DOHH2 (cell line): ENCODE measurements at regions not wholly inside any gene's neighbourhood (a gene's known extent, or its start where the extent isn't known, plus 50 kb on each side); places are given as distances from the start of the nearest gene placed in this dataset.

Experiments used
- H3F3A ChIP-seq: fragments of 200-600 bp; sonication (generic), shearing (Covaris generic); 2 replicates; pipeline ENCODE4 v1.6.0; 2016; ENCODE audit warnings: antibody characterized with exemption, mild to moderate bottlenecking; ENCODE audit not compliant: control insufficient read depth, insufficient read depth
- H3K27ac ChIP-seq: fragments of 200-600 bp; sonication (generic); 2 replicates; pipeline ENCODE4 v1.5.1; 2014; ENCODE audit warnings: low read depth, mild to moderate bottlenecking, low read length, moderate library complexity
- H3K27me3 ChIP-seq: fragments of 200-600 bp; sonication (generic); 2 replicates; pipeline ENCODE4 v1.6.1; 2014; ENCODE audit warnings: mild to moderate bottlenecking, low read length, mixed read lengths; ENCODE audit not compliant: control insufficient read depth
- H3K36me3 ChIP-seq: fragments of 200-600 bp; sonication (generic); 2 replicates; pipeline ENCODE4 v1.6.1; 2014; ENCODE audit warnings: mild to moderate bottlenecking, low read length, moderate library complexity, mixed read lengths; ENCODE audit not compliant: control insufficient read depth
- H3K4me1 ChIP-seq: fragments of 200-600 bp; sonication (generic); 2 replicates; pipeline ENCODE4 v1.6.1; 2014; ENCODE audit warnings: mild to moderate bottlenecking, low read length, mixed read lengths; ENCODE audit not compliant: control insufficient read depth
- H3K4me2 ChIP-seq: fragments of 200-600 bp; sonication (generic); 2 replicates; pipeline ENCODE4 v1.6.0; 2014; ENCODE audit warnings: mild to moderate bottlenecking, low read length, moderate library complexity
- H3K4me3 ChIP-seq: fragments of 200-600 bp; sonication (generic); 2 replicates; pipeline ENCODE4 v1.5.1; 2014; ENCODE audit warnings: mild to moderate bottlenecking, low read length, mixed read lengths
- H3K79me2 ChIP-seq: fragments of 200-600 bp; sonication (generic); 2 replicates; pipeline ENCODE4 v1.6.1; 2014; ENCODE audit warnings: mild to moderate bottlenecking, low read length, mixed read lengths; ENCODE audit not compliant: control insufficient read depth
- H3K9me2 ChIP-seq: fragments of 200-600 bp; sonication (generic); replicated peaks from 2 replicates; pipeline ENCODE4 v1.6.1; 2014; ENCODE audit warnings: mild to moderate bottlenecking, low read length, mixed read lengths; ENCODE audit not compliant: control insufficient read depth
- H3K9me3 ChIP-seq: fragments of 200-600 bp; sonication (generic); 2 replicates; pipeline ENCODE4 v1.6.1; 2014; ENCODE audit warnings: antibody characterized with exemption, low read length, mixed read lengths; ENCODE audit not compliant: control insufficient read depth, insufficient read depth
- H4K20me1 ChIP-seq: fragments of 200-600 bp; sonication (generic); 2 replicates; pipeline ENCODE4 v1.6.0; 2014; ENCODE audit warnings: low read depth, mild to moderate bottlenecking, antibody characterized with exemption, low read length, moderate library complexity; ENCODE audit not compliant: control insufficient read depth, insufficient read depth
- CTCF ChIP-seq: fragments of 200-600 bp; sonication (generic); IDR thresholded peaks from one replicate; pipeline ENCODE4 v1.5.1; 2014; ENCODE audit warnings: antibody characterized with exemption, mild to moderate bottlenecking, low read depth, low read length; ENCODE audit not compliant: poor library complexity, severe bottlenecking
- EZH2phosphoT487 ChIP-seq: fragments of 200-600 bp; sonication (generic); IDR thresholded peaks from 2 replicates; pipeline ENCODE4 v1.6.1; 2017; ENCODE audit warnings: borderline replicate concordance, mild to moderate bottlenecking, antibody characterized with exemption, low read length, moderate library complexity, mixed read lengths

DNA sequence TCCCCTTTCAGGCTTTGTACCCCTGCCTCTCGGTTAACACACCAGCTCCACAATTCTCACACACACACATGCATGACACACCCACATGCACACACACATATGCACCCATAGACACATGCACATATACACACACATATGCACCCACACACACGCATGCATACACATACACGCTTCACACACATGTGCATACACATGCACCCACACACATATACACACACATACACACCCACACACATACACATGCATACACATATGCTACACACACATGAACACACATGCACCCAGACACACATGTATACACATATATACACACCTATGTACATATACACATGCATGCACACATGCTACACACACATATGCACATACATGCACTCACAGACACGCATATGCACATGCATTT lies 61.7 kb upstream of the SLC25A33 start:
- H3K79me2 ChIP-seq = no peaks in the 10 kb centered on the region
- H3K4me3 ChIP-seq = no peak overlapping the region
- TF ChIP-seq EZH2phosphoT487 (no peak), CTCF (no peak)
- no peak overlapping the region for H3K4me2 ChIP-seq
- no peak overlapping the region for H3K27ac ChIP-seq
- no peaks in the 10 kb centered on the region for H3F3A ChIP-seq
- no peaks in the 10 kb centered on the region for H3K36me3 ChIP-seq
- H3K4me1 ChIP-seq = no peaks in the 10 kb centered on the region
- no peaks in the 10 kb centered on the region for H4K20me1 ChIP-seq
- H3K9me2 ChIP-seq = no peaks in the 10 kb centered on the region
- peaks cover 3% of the 10 kb centered on the region; the same call in 1 of the 2 replicates for H3K9me3 ChIP-seq
- H3K27me3 ChIP-seq = peaks cover 11% of the 10 kb centered on the region; the same call in 1 of the 2 replicates

- Histone ChIP-seq H3K9me3 (peaks cover 3% of the 10 kb centered on the region; the same call in 1 of the 2 replicates), H3K79me2 (no peaks in the 10 kb centered on the region), H3K9me2 (no peaks in the 10 kb centered on the region), H3K4me2 (no peak overlapping the region), H4K20me1 (no peaks in the 10 kb centered on the region), H3K27me3 (peaks cover 16% of the 10 kb centered on the region), H3K4me3 (no peak overlapping the region), H3K27ac (no peak overlapping the region), H3F3A (no peaks in the 10 kb centered on the region), H3K36me3 (no peaks in the 10 kb centered on the region), H3K4me1 (no peaks in the 10 kb centered on the region)
- no peak for TF ChIP-seq EZH2phosphoT487
Measured at GRCh38 chr1:9478021-9478420, 61.2 kb upstream of the SLC25A33 start.

DNA sequence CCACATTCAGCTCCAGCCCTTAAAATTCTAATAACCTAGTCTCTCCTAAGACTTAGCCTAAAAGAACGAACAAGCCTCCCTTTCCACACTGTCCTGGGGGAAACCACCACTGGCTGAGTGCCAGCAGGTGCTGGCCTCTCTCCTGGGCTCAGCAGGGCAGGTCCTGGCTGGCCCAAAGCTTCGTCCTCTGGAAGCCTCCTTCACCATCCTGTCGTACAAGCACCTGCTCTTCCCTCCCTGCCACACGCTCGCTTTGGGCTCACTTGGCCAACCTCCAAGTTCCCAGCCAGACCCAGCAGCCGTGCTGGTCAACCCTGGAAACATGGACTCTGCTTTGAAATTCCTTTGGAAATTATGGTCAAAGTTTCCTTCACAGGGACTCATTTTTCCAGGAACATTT lies 58.2 kb upstream of the SLC25A33 start:
- TF ChIP-seq EZH2phosphoT487 (no peak), CTCF (no peak)
- H3K27me3 ChIP-seq = peaks cover 18% of the 10 kb centered on the region

DNA sequence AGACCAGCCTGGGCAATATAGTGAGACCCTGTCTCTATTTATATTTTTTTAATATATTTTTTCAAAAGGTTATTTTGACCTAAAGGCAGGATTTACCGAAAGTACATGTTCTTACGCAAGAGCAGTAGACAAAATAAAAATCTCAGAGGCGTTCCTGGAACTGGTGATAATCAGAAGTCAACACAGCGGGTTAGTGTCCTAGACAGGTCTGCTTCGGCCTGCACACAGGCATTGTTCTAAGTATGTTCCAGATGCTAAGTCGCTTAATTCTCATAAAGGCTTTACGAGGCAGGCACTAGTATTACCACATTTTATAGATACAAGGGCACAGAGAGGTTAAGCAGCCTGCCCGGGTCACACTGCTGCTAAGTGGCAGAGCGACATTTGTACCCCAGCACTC lies 56.9 kb upstream of the SLC25A33 start:
- H3K27me3 ChIP-seq = peaks cover 28% of the 10 kb centered on the region
- H3K79me2 ChIP-seq = no peaks in the 10 kb centered on the region
- no peaks in the 10 kb centered on the region for H3K9me2 ChIP-seq
- no peak overlapping the region for H3K4me3 ChIP-seq
- H3K9me3 ChIP-seq = peaks cover 3% of the 10 kb centered on the region; the same call in 1 of the 2 replicates
- no peaks in the 10 kb centered on the region for H4K20me1 ChIP-seq
- H3K4me2 ChIP-seq = no peak overlapping the region
- TF ChIP-seq CTCF (no peak), EZH2phosphoT487 (no peak)
- no peaks in the 10 kb centered on the region for H3K36me3 ChIP-seq
- H3K27ac ChIP-seq = no peak overlapping the region
- no peaks in the 10 kb centered on the region for H3K4me1 ChIP-seq
- H3F3A ChIP-seq = no peaks in the 10 kb centered on the region

More for the DNA sequence above, 58.2 kb upstream of the SLC25A33 start:
- Histone ChIP-seq H3K4me1 (no peaks in the 10 kb centered on the region), H3K4me2 (no peak overlapping the region), H3K9me2 (no peaks in the 10 kb centered on the region), H3F3A (no peaks in the 10 kb centered on the region), H3K9me3 (peaks cover 3% of the 10 kb centered on the region; the same call in 1 of the 2 replicates), H3K4me3 (no peak overlapping the region), H3K79me2 (no peaks in the 10 kb centered on the region), H3K36me3 (no peaks in the 10 kb centered on the region), H4K20me1 (no peaks in the 10 kb centered on the region), H3K27ac (no peak overlapping the region)
